GM12891 (cell line): ENCODE measurements at regions not wholly inside any gene's neighbourhood (a gene's known extent, or its start where the extent isn't known, plus 50 kb on each side); places are given as distances from the start of the nearest gene placed in this dataset.

ENCODE experiments used
- PAX5 ChIP-seq: IDR thresholded peaks from 2 replicates; pipeline ENCODE4 v1.6.1; 2011; ENCODE audit warnings: low read length, moderate library complexity, mild to moderate bottlenecking; ENCODE audit not compliant: insufficient read depth, severe bottlenecking
- POLR2A ChIP-seq: IDR thresholded peaks from 2 replicates; pipeline ENCODE4 v1.6.1; 2011; ENCODE audit warnings: low read depth, low read length, control low read depth
- TAF1 ChIP-seq: IDR thresholded peaks from 2 replicates; pipeline ENCODE4 v1.6.1; 2011; ENCODE audit warnings: low read depth, low read length, control low read depth

- TF ChIP-seq POLR2A (no peak), TAF1 (no peak), PAX5 (no peak)
These were observed 223.4 kb downstream of the DRD1 start for GRCh38 chr5:175220549-175220948.
